CD4-positive, alpha-beta T cell (primary cell): ENCODE measurements at regions not wholly inside any gene's neighbourhood (a gene's known extent, or its start where the extent isn't known, plus 50 kb on each side); places are given as distances from the start of the nearest gene placed in this dataset.

Source experiments
- ATAC-seq: fragments of 200-7000 bp; cut with Tn5 transposase; one replicate; pipeline ENCODE4 v1.10.0; 2022; ENCODE audit warnings: mild to moderate bottlenecking; ENCODE audit not compliant: poor library complexity
- CTCF ChIA-PET: fragments of 350-600 bp; sonication (Branson Sonifier 250); formaldehyde crosslinking; loops from one replicate; lab custom pipeline; 2021; ENCODE audit warnings: antibody characterized with exemption, inconsistent platforms; lab: Charles Lee
- POLR2A ChIA-PET: fragments of 350-600 bp; sonication (Branson Sonifier 250); formaldehyde crosslinking; loops from one replicate; lab custom pipeline; 2021; ENCODE audit warnings: antibody characterized with exemption, inconsistent platforms; lab: Charles Lee
- DNase-seq, 14 experiments: peaks; one replicate each; pipeline ENCODE4 v3.0.0-alpha.2; 2013 to 2020; ENCODE audit warnings: mixed read lengths in 2 of 14
- H3K27ac ChIP-seq, 2 donors: one replicate each; pipeline versions ENCODE4 v1.5.1 to v1.7.0; 2013; ENCODE audit warnings: low read length in 2 of 2, low read depth in 1 of 2, mild to moderate bottlenecking in 1 of 2
- H3K27me3 ChIP-seq, 2 experiments: 1 replicate in 1 of 2; 2 replicates in 1 of 2; pipeline versions ENCODE4 v1.6.1 to v1.7.0; 2013; ENCODE audit warnings: low read length in 2 of 2, control low read depth in 1 of 2, mild to moderate bottlenecking in 1 of 2, moderate library complexity in 1 of 2; ENCODE audit not compliant: insufficient read depth in 2 of 2, control insufficient read depth in 1 of 2
- H3K36me3 ChIP-seq: one replicate; pipeline ENCODE4 v1.6.1; 2013; ENCODE audit warnings: low read length, control low read depth; ENCODE audit not compliant: insufficient read depth
- H3K4me1 ChIP-seq: one replicate; pipeline ENCODE4 v1.6.1; 2013; ENCODE audit warnings: low read length, control low read depth; ENCODE audit not compliant: insufficient read depth
- H3K4me3 ChIP-seq: one replicate; pipeline ENCODE4 v1.5.1; 2013; ENCODE audit warnings: mild to moderate bottlenecking, low read length, moderate library complexity
- H3K9me3 ChIP-seq, 2 experiments: 1 replicate in 1 of 2; 2 replicates in 1 of 2; pipeline versions ENCODE4 v1.6.1 to v1.7.0; 2013; ENCODE audit warnings: low read length in 2 of 2, mild to moderate bottlenecking in 2 of 2, control low read depth in 1 of 2, moderate library complexity in 1 of 2; ENCODE audit not compliant: control insufficient read depth in 1 of 2, insufficient read depth in 1 of 2
- H3K27ac Mint-ChIP-seq: one replicate; pipeline ENCODE4 v1.8.0; 2020; ENCODE audit warnings: mixed read lengths
- H3K27me3 Mint-ChIP-seq: one replicate; pipeline ENCODE4 v1.8.0; 2021; ENCODE audit warnings: mixed read lengths
- H3K36me3 Mint-ChIP-seq: one replicate; pipeline ENCODE4 v1.8.0; 2021; ENCODE audit warnings: low read depth, mixed read lengths
- H3K4me1 Mint-ChIP-seq: one replicate; pipeline ENCODE4 v1.8.0; 2021; ENCODE audit warnings: low read depth, mixed read lengths
- H3K4me3 Mint-ChIP-seq: one replicate; pipeline ENCODE4 v1.8.0; 2020; ENCODE audit warnings: mild to moderate bottlenecking, mixed read lengths
- H3K9me3 Mint-ChIP-seq: one replicate; pipeline ENCODE4 v1.8.0; 2020; ENCODE audit warnings: mixed read lengths
- CTCF ChIP-seq: fragments of 200-600 bp; IDR thresholded peaks from one replicate; pipeline ENCODE4 v1.8.0; 2022; ENCODE audit warnings: antibody characterized with exemption, mild to moderate bottlenecking
- intact Hi-C, 2 experiments: fragments of 100-400 bp; cut with DNase I in 1 of 2; cut with micrococcal nuclease in 1 of 2; formaldehyde crosslinking; loops; one replicate each; pipeline versions ENCODE4 v1.15.1 to v1.9.0; 2023 to 2025; cut with DNase I, micrococcal nuclease

- peaks cover 19% of the 10 kb centered on the region for H3K36me3 Mint-ChIP-seq
- H3K27ac ChIP-seq, result no peak overlapping the region
- no peaks in the 10 kb centered on the region for H3K36me3 ChIP-seq
- ATAC-seq (no peak), DNase-seq (no peak)
- peaks cover 11 to 53% of the 10 kb centered on the region in 2 experiments for H3K9me3 ChIP-seq
- intact Hi-C loops, result no loop called here
- CTCF ChIA-PET, result interaction anchor here (0.7 kb wide), 1 partner anchor 1830 kb away, joined by 3 read pairs; no protein-coding TSS in a partner anchor
- no peak overlapping the region for H3K4me3 ChIP-seq
- H3K27ac Mint-ChIP-seq, result no peak overlapping the region
- TF ChIP-seq CTCF, result no peak
- POLR2A ChIA-PET, result no interaction called here
- H3K4me3 Mint-ChIP-seq, result no peak overlapping the region
- no peaks in the 10 kb centered on the region for H3K4me1 Mint-ChIP-seq
- H3K9me3 Mint-ChIP-seq, result peaks cover 19% of the 10 kb centered on the region
- no peaks in the 10 kb centered on the region for H3K27me3 ChIP-seq
- no peaks in the 10 kb centered on the region for H3K4me1 ChIP-seq
- H3K27me3 Mint-ChIP-seq, result no peaks in the 10 kb centered on the region
These were observed 1552.5 kb downstream of the UQCRFS1 start for GRCh38 chr19:27660428-27660827.

GRCh38 chr19:27657271-27658051 is 1555.5 kb downstream of the UQCRFS1 start:
- no peaks in the 10 kb centered on the region for H3K4me1 ChIP-seq
- TF ChIP-seq CTCF, result no peak
- no peak overlapping the region for H3K4me3 ChIP-seq
- CTCF ChIA-PET, result no interaction called here
- no peak for ATAC-seq
- Mint-ChIP-seq H3K27ac (no peak overlapping the region), H3K4me3 (no peak overlapping the region), H3K36me3 (peaks cover 22% of the 10 kb centered on the region), H3K9me3 (peaks cover 23% of the 10 kb centered on the region), H3K27me3 (no peaks in the 10 kb centered on the region), H3K4me1 (no peaks in the 10 kb centered on the region)
- peaks cover 12 to 61% of the 10 kb centered on the region in 2 experiments for H3K9me3 ChIP-seq
- POLR2A ChIA-PET, result no interaction called here
- intact Hi-C loops, result no loop called here
- DNase-seq, result no peak
- no peaks in the 10 kb centered on the region for H3K27me3 ChIP-seq
- H3K36me3 ChIP-seq, result no peaks in the 10 kb centered on the region
- no peak overlapping the region for H3K27ac ChIP-seq

GRCh38 chr19:27654266-27654990 is 1558.5 kb downstream of the UQCRFS1 start:
- intact Hi-C loops, result no loop called here
- TF ChIP-seq CTCF, result no peak
- Histone ChIP-seq H3K27me3 (no peaks in the 10 kb centered on the region), H3K4me3 (no peak overlapping the region), H3K9me3 (peaks cover 16 to 60% of the 10 kb centered on the region in 2 experiments), H3K4me1 (no peaks in the 10 kb centered on the region), H3K36me3 (no peaks in the 10 kb centered on the region), H3K27ac (no peak overlapping the region)
- H3K27me3 Mint-ChIP-seq, result no peaks in the 10 kb centered on the region
- DNase-seq, result no peak
- no peak overlapping the region for H3K27ac Mint-ChIP-seq
- ATAC-seq, result no peak
- peaks cover 37% of the 10 kb centered on the region for H3K9me3 Mint-ChIP-seq
- ChIA-PET CTCF (no interaction called here), POLR2A (no interaction called here)
- no peaks in the 10 kb centered on the region for H3K4me1 Mint-ChIP-seq
- peaks cover 28% of the 10 kb centered on the region for H3K36me3 Mint-ChIP-seq
- H3K4me3 Mint-ChIP-seq, result no peak overlapping the region
